ENCODE measurements at regions not wholly inside any gene's neighbourhood (a gene's known extent, or its start where the extent isn't known, plus 50 kb on each side); places are given as distances from the start of the nearest gene placed in this dataset.

DNA sequence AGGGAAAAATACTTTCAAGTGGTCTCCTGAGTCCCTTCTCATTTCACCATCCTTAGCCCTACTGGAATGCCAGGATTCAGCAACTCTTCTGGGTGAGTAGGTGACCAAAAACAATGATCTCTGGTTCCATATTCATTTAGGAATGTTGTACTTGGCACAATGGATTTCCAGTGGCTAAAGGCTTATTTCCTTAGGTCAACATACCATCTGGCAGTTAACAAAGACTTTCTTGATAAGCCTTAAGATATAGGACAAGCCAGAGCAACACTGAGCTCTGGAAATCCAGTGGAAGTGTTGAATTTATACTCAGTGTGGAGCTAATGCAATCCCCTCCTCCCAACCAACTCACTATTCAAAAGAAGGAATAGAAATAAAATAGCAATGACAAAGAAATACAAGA, 139.4 kb upstream of the EMCN start:
- no peak overlapping the region for H3K4me3 ChIP-seq
- TF ChIP-seq POLR2A (IDR thresholded peaks at IDR 0.05) = no peak
- TF ChIP-seq, protein P1, sequence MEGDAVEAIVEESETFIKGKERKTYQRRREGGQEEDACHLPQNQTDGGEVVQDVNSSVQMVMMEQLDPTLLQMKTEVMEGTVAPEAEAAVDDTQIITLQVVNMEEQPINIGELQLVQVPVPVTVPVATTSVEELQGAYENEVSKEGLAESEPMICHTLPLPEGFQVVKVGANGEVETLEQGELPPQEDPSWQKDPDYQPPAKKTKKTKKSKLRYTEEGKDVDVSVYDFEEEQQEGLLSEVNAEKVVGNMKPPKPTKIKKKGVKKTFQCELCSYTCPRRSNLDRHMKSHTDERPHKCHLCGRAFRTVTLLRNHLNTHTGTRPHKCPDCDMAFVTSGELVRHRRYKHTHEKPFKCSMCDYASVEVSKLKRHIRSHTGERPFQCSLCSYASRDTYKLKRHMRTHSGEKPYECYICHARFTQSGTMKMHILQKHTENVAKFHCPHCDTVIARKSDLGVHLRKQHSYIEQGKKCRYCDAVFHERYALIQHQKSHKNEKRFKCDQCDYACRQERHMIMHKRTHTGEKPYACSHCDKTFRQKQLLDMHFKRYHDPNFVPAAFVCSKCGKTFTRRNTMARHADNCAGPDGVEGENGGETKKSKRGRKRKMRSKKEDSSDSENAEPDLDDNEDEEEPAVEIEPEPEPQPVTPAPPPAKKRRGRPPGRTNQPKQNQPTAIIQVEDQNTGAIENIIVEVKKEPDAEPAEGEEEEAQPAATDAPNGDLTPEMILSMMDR (IDR thresholded peaks at IDR 0.05 in 4 of 5, conservative IDR thresholded peaks at IDR 0.05 in 1 of 5) = no peak
- H3K27ac ChIP-seq = no peak overlapping the region
- no peaks in the 10 kb centered on the region for H3K9me3 ChIP-seq
- DNase-seq = no peak
- peaks cover 0 to 4% of the 10 kb centered on the region in 2 donors for H3K4me1 ChIP-seq
- H3K36me3 ChIP-seq = no peaks in the 10 kb centered on the region
- no peaks in the 10 kb centered on the region for H3K27me3 ChIP-seq
- intact Hi-C loops (cut with DNase I; ENCODE audit: low total_unique reads) = no loop called here
- in situ Hi-C loops (cut with MboI; ENCODE audit: low sequenced_read_pairs in 4 of 4) = no loop called here
- peak; percentile 39 to 56 for ATAC-seq

DNA sequence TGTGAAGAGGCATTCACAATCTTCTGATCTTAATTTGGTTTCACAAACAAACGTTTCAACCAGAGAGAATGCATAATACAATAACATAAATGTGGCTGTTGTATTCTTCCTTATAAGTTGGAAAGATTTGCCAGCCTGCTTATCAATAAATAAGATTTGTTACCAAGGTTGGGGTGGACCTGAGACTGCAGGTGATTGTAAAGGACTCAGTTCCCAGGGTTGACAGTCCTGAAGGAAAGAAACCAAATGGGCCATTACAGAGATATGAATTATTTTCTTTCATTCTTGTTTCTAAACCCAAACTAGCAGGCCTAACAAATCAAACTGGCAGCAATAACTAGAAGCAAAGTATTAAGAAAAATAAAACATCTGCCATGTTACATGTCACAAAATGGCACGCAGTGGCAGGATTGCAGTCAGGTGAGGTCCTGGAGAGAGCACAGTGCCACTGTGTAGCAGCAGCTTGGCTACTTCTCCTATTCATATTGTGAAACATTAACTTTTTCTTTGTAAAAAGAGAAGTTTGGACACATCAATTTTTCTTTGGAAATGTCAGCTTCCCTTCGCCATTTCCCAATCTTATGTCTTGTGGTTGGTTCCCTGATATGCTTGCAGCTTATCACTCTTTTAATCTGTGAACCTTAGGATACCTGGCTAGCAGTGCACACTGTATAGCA, 133.8 kb upstream of the EMCN start:
- Histone ChIP-seq H3K27ac (no peak overlapping the region), H3K4me3 (no peak overlapping the region), H3K27me3 (no peaks in the 10 kb centered on the region), H3K9me3 (no peaks in the 10 kb centered on the region), H3K4me1 (no peaks in the 10 kb centered on the region), H3K36me3 (no peaks in the 10 kb centered on the region)
- intact Hi-C loops (cut with DNase I; ENCODE audit: low total_unique reads) = no loop called here
- in situ Hi-C loops (cut with MboI; ENCODE audit: low sequenced_read_pairs in 4 of 4) = no loop called here
- DNase-seq (no peak), ATAC-seq (no peak)
- TF ChIP-seq POLR2A (IDR thresholded peaks at IDR 0.05) = no peak
- TF ChIP-seq, protein P1 (IDR thresholded peaks at IDR 0.05 in 4 of 5, conservative IDR thresholded peaks at IDR 0.05 in 1 of 5) = no peak

- intact Hi-C loops (cut with DNase I; ENCODE audit: low total_unique reads) = no loop called here
- DNase-seq (no peak), ATAC-seq (peak in 1 of 2 donors; percentile 36)
- Histone ChIP-seq H3K4me3 (no peak overlapping the region), H3K27ac (peak overlapping the region in 1 of 4 donors; percentile 14), H3K4me1 (no peaks in the 10 kb centered on the region), H3K27me3 (no peaks in the 10 kb centered on the region), H3K9me3 (no peaks in the 10 kb centered on the region), H3K36me3 (no peaks in the 10 kb centered on the region)
- TF ChIP-seq, protein P1 (IDR thresholded peaks at IDR 0.05 in 4 of 5, conservative IDR thresholded peaks at IDR 0.05 in 1 of 5) = no peak
- no peak for TF ChIP-seq POLR2A (IDR thresholded peaks at IDR 0.05)
- in situ Hi-C loops (cut with MboI; ENCODE audit: low sequenced_read_pairs in 4 of 4) = no loop called here
Observed at GRCh38 chr4:100649417-100649816, 131.6 kb upstream of the EMCN start.

GRCh38 chr4:100644150-100644549, 126.3 kb upstream of the EMCN start:
- no peak for ATAC-seq
- in situ Hi-C loops (cut with MboI; ENCODE audit: low sequenced_read_pairs in 4 of 4) (no loop called here), intact Hi-C loops (cut with DNase I; ENCODE audit: low total_unique reads) (no loop called here)
- no peak for TF ChIP-seq POLR2A (IDR thresholded peaks at IDR 0.05)
- TF ChIP-seq, protein P1 (IDR thresholded peaks at IDR 0.05 in 4 of 5, conservative IDR thresholded peaks at IDR 0.05 in 1 of 5) = no peak
- no peak for DNase-seq
- Histone ChIP-seq H3K4me1 (no peaks in the 10 kb centered on the region), H3K27me3 (no peaks in the 10 kb centered on the region), H3K4me3 (no peak overlapping the region), H3K9me3 (no peaks in the 10 kb centered on the region), H3K27ac (no peak overlapping the region), H3K36me3 (no peaks in the 10 kb centered on the region)

DNA sequence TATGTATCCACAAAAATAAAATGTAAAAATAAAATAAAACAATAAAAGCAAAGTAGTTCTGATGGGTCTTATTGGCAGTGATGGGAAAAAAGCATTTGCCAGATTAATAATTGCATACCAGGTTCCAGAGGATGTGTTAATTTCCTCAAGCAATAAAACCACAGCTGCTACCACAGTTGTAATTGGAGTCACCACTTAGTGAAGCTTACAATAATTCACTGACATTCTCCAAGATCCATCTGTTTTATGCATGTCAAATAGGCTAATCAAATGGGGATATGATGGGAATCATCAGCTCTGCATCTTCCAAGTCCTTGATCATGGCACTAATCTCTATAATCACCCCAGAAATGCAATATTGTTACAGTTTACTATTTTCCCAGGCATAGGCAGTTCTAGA, 123.5 kb upstream of the EMCN start:
- no peak for TF ChIP-seq POLR2A (IDR thresholded peaks at IDR 0.05)
- TF ChIP-seq, protein P1 (IDR thresholded peaks at IDR 0.05 in 4 of 5, conservative IDR thresholded peaks at IDR 0.05 in 1 of 5) = no peak
- no peaks in the 10 kb centered on the region for H3K36me3 ChIP-seq
- ATAC-seq = no peak
- H3K9me3 ChIP-seq = no peaks in the 10 kb centered on the region
- in situ Hi-C loops (cut with MboI; ENCODE audit: low sequenced_read_pairs in 4 of 4) = no loop called here
- no peaks in the 10 kb centered on the region for H3K4me1 ChIP-seq
- no peak overlapping the region for H3K4me3 ChIP-seq
- H3K27ac ChIP-seq = no peak overlapping the region
- no peaks in the 10 kb centered on the region for H3K27me3 ChIP-seq
- intact Hi-C loops (cut with DNase I; ENCODE audit: low total_unique reads) = no loop called here
- no peak for DNase-seq

Data from gastrocnemius medialis (tissue), 4 donors.